Astrocyte (in vitro differentiated cells and primary cell): ENCODE measurements at regions not wholly inside any gene's neighbourhood (a gene's known extent, or its start where the extent isn't known, plus 50 kb on each side); places are given as distances from the start of the nearest gene placed in this dataset.

ENCODE experiments used
- EZH2 ChIP-seq: IDR thresholded peaks from 2 replicates; pipeline ENCODE4 v1.6.1; 2012; ENCODE audit warnings: mild to moderate bottlenecking, low read length, inconsistent platforms; ENCODE audit not compliant: insufficient read depth
- TF ChIP-seq, protein P1 (sequence below): IDR thresholded peaks from 2 replicates; pipeline ENCODE4 v1.5.1; 2011; ENCODE audit warnings: low read depth, mild to moderate bottlenecking, inconsistent platforms, low read length, moderate library complexity; ENCODE audit not compliant: insufficient read depth

DNA sequence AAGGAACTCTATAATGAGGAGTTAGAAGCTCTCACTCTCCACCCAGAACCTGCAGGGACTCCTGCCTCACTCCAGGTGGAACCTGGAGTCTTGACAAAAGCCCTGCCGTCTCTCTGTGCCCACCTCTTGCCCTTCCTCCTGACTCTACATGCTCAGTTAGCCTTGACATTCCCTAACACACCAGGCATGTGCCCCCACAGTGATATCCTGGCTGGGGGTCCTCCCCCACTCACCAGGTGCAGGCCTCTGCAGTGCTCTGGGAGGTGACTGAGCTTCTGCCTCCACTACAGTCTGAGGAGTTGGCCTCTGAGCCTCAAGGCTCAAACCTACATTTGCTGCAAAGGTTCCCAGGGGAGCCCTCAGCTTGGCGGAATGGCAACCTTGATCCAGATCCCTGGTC is 300.7 kb downstream of the ADGRD1 start:
- no peak for TF ChIP-seq EZH2
- TF ChIP-seq, protein P1, sequence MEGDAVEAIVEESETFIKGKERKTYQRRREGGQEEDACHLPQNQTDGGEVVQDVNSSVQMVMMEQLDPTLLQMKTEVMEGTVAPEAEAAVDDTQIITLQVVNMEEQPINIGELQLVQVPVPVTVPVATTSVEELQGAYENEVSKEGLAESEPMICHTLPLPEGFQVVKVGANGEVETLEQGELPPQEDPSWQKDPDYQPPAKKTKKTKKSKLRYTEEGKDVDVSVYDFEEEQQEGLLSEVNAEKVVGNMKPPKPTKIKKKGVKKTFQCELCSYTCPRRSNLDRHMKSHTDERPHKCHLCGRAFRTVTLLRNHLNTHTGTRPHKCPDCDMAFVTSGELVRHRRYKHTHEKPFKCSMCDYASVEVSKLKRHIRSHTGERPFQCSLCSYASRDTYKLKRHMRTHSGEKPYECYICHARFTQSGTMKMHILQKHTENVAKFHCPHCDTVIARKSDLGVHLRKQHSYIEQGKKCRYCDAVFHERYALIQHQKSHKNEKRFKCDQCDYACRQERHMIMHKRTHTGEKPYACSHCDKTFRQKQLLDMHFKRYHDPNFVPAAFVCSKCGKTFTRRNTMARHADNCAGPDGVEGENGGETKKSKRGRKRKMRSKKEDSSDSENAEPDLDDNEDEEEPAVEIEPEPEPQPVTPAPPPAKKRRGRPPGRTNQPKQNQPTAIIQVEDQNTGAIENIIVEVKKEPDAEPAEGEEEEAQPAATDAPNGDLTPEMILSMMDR, result no peak
